ENCODE measurements at regions not wholly inside any gene's neighbourhood (a gene's known extent, or its start where the extent isn't known, plus 50 kb on each side); places are given as distances from the start of the nearest gene placed in this dataset.
"Not testable (repeated sequence)": the region's sequence is repeated elsewhere in the genome, so short reads cannot be mapped to it uniquely, and the experiment has no call there.

DNA sequence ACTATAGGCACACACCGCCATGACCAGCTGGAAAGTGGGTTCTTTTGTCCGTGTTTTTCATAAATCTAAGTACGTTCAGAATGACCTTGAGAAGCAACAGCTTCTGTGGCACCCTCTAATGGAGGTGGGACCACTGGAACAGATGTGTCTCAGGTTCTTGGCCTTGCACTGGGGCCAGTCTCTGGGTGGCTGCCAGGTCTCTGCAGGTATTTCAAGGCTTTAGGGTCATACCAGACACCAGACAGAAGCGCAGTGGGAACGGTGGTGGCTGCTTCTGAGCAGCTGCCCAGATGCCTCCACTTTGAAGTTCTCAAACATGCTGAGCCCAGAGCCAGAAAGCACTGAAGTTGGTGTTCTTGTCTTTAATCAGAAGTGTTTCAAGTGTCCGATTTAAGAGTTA is 75.0 kb upstream of the RBM19 start:
- no peak for DNase-seq (ENCODE audit: low read depth, low spot score)
- H3K27ac ChIP-seq = no peak overlapping the region

DNA sequence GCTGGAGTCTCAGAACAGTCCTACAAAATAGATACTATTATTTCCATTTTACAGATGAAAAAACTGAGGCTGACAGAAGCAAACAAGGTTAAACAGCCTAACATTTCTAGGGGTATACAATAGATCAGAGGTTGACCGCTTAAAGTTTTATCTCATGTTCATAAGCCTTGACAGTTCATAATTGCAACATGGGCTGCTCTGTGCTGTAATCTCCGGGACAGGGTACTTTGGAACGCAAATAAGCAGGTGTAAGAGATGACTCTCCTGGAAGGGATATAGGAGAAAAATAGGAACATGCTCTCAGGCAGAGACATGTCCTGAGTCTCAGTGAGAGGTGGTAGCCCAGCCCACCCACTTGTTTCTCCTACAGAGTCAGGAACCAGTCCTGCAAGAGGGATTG is 72.8 kb upstream of the RBM19 start:
- no peak for DNase-seq (ENCODE audit: low read depth, low spot score)
- H3K27ac ChIP-seq = no peak overlapping the region

DNA sequence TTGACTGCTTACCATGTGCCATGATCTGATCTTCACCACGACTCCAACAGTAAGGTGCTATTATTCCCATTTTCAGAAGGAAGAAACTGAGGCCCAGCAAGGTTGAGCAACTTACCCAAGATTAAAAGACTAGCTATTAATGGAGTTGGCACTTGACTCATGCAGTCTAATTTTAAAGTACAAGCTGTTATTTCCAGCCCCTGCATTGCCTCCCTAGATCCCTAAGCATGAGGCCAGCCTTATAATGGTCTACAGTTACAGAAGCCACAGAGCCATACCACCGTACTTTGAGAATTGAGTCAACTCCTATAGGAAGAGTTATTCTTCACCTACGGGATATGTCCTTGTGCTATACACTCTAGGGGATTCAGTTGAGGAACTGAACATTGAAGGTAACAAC is 66.7 kb upstream of the RBM19 start:
- DNase-seq (ENCODE audit: low read depth, low spot score) = no peak
- no peak overlapping the region for H3K27ac ChIP-seq

DNA sequence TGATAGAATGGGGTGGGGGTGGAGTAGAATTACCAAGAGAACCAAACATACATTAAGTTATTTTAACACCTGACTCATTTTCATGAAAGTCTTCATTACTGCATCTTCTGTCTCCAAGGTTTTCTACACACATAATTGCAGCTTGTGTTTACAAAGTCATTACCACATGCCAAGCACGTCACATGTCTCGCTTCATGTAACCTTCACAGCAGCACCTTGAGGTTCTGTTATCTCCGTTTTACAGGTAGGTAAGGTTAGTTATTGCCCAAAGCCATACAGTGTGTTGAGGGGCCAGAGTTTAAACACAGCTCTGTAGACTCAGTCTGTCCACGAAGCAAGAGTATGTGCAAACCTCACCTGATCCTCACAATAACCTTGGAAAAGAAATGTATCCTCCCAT is 64.3 kb upstream of the RBM19 start:
- H3K27ac ChIP-seq = no peak overlapping the region
- no peak for DNase-seq (ENCODE audit: low read depth, low spot score)

DNA sequence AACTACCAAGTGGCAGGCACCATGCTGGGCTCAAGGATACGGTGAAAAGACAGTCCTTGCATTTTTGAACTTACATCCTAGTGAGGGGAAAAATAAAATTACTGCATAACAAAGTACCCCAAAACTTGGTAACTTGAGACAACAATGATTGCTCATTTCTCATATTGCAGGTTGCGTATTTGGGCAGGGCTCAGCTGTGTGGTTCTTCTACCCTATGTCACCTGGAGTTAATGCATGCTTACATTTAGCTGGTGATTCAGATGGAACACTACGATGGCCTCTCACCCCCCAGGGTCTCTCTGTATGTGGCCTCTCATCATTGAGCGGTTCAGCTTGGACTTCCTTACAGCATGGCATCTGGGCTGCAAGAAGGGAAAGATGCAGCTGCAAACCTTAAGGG is 60.7 kb upstream of the RBM19 start:
- DNase-seq (ENCODE audit: low read depth, low spot score) = no peak
- no peak overlapping the region for H3K27ac ChIP-seq

DNA sequence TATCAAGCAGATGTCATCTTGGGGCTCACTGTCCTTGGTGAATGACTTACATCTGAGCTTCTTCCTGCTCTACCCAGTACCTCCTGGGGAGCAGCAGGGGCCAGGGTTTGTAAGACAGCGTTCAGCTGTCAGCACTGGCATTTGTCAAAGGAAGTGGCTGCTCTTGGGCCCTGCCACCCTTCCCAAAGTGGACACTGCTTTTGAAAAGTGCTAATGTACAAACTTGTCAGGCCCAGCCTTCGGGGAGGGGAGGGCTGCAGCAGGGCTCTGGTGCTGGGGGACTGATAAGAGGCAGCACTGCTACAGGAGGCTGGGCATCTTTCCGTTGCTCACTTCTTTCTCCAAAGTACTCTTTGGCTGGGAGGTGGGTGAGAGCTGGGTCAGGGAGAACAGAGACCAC is 59.8 kb upstream of the RBM19 start:
- H3K27ac ChIP-seq = no peak overlapping the region
- no peak for DNase-seq (ENCODE audit: low read depth, low spot score)

DNA sequence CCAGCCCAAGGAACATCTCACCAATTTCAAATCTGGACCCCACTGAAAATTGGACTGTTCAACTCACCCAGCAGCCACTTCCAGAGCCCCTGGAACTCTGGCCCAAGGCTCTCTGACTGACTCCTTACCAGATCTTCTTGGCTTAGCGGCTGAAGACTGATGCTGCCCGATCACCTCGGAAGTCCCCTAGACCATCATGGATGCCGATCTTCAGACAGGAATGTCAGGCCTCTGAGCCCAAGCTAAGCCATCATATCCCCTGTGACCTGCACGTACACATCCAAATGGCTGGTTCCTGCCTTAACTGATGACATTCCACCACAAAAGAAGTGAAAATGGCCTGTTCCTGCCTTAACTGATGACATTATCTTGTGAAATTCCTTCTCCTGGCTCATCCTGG is 56.0 kb upstream of the RBM19 start:
- DNase-seq (ENCODE audit: low read depth, low spot score) = not testable (repeated sequence)

DNA sequence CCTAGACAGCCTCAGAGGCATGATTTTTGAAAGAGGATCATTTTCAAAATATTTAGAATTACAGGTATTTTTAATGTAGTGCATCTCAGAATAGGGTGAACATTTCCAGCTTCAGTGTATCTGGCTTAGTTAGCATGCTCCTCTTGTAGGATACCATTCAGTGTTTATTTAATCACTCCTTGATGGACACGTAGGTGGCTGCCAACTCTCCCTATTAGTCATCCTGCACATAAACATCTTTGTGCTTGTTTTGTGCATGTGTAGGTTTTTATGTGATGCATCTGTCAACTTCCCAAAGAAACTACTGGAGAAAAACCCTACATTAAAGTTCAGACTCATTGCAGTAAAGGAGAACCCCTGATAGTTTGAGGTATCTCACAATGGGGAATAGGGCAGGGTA is 52.5 kb upstream of the RBM19 start:
- peak; percentile 55 for DNase-seq (ENCODE audit: low read depth, low spot score)
- H3K27ac ChIP-seq = no peak overlapping the region

More for the DNA sequence above, 56.0 kb upstream of the RBM19 start:
- H3K27ac ChIP-seq = not testable (repeated sequence)

All from epithelial cell of prostate (primary cell).